ENCODE measurements at regions not wholly inside any gene's neighbourhood (a gene's known extent, or its start where the extent isn't known, plus 50 kb on each side); places are given as distances from the start of the nearest gene placed in this dataset.

DNA sequence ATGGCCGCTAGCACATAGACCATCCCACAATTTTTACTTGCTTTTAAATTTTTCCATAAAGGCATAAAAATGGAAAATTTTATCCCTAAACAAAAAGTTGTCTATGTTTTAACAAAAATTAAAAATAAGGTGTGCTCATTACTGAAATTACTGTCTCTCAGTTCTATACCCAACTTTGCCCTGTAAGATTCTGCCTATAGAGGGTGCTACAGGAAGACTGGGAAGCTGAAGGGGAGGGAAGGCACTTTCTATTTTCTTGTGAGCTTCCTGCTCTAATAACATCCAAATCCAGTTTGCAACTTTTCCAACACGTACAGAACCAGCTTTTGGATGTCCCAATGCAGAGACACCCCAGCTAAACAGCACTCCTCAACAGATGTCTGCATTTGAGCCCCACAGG, 666.9 kb downstream of the PLCL1 start:
- TF ChIP-seq, protein P1, sequence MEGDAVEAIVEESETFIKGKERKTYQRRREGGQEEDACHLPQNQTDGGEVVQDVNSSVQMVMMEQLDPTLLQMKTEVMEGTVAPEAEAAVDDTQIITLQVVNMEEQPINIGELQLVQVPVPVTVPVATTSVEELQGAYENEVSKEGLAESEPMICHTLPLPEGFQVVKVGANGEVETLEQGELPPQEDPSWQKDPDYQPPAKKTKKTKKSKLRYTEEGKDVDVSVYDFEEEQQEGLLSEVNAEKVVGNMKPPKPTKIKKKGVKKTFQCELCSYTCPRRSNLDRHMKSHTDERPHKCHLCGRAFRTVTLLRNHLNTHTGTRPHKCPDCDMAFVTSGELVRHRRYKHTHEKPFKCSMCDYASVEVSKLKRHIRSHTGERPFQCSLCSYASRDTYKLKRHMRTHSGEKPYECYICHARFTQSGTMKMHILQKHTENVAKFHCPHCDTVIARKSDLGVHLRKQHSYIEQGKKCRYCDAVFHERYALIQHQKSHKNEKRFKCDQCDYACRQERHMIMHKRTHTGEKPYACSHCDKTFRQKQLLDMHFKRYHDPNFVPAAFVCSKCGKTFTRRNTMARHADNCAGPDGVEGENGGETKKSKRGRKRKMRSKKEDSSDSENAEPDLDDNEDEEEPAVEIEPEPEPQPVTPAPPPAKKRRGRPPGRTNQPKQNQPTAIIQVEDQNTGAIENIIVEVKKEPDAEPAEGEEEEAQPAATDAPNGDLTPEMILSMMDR (IDR thresholded peaks at IDR 0.05), result no peak
- TF ChIP-seq POLR2AphosphoS5 (IDR thresholded peaks at IDR 0.05), result no peak

All from stomach (tissue), 4 donors.